ENCODE measurements at regions not wholly inside any gene's neighbourhood (a gene's known extent, or its start where the extent isn't known, plus 50 kb on each side); places are given as distances from the start of the nearest gene placed in this dataset.

DNA sequence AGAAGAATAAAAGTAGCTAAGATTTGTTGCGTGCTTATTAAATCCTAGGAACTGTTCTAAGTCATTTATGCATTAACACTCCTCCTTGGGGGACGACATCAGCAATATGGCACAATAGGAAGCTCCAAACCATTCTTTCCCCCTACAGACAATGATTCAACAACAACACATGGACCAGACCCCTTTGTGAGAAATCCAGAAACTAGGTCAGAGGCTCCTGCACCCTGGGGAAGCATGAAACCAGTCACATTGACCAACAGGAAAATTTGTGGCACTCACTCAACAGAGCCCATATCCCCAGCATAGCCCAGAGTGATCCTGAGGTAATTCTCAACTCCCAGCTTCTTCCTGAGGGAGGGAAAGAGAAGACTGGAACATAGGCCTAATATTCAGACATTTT lies 294.4 kb downstream of the HINT1 start:
- TF ChIP-seq POLR2A (IDR thresholded peaks at IDR 0.05; ENCODE audit: low read depth, low read length) (no peak), POLR2AphosphoS5 (IDR thresholded peaks at IDR 0.05; ENCODE audit: low read depth, low read length) (no peak)
